GM19239 (cell line): ENCODE measurements at regions not wholly inside any gene's neighbourhood (a gene's known extent, or its start where the extent isn't known, plus 50 kb on each side); places are given as distances from the start of the nearest gene placed in this dataset.
"Not testable (repeated sequence)": the region's sequence is repeated elsewhere in the genome, so short reads cannot be mapped to it uniquely, and the experiment has no call there.

ENCODE experiments used
- DNase-seq: peaks from one replicate; pipeline ENCODE4 v3.0.0; 2011; ENCODE audit warnings: low spot score; ENCODE audit not compliant: insufficient read length
- FAIRE-seq: peaks from 2 replicates; lab custom pipeline; 2011; peaks lifted over from hg19 to GRCh38; lab: Jason Lieb, UNC

- FAIRE-seq, result no peak
Measured at GRCh38 chr3:6736836-6737629, 123.9 kb upstream of the GRM7 start.

GRCh38 chr3:6737630-6738029 is 123.3 kb upstream of the GRM7 start:
- FAIRE-seq, result no peak
- DNase-seq, result no peak

More at GRCh38 chr3:6736836-6737629, 123.9 kb upstream of the GRM7 start:
- no peak for DNase-seq

GRCh38 chr3:6739288-6739687 is 121.6 kb upstream of the GRM7 start:
- no peak for FAIRE-seq
- no peak for DNase-seq

- no peak for DNase-seq
- FAIRE-seq, result no peak
Measured at GRCh38 chr3:6743067-6743720, 117.7 kb upstream of the GRM7 start.

GRCh38 chr3:6746443-6746842 is 114.5 kb upstream of the GRM7 start:
- no peak for DNase-seq
- FAIRE-seq, result no peak

GRCh38 chr3:6747017-6747416 is 113.9 kb upstream of the GRM7 start:
- DNase-seq (no peak), FAIRE-seq (no peak)

GRCh38 chr3:6750782-6751181 is 110.1 kb upstream of the GRM7 start:
- FAIRE-seq (no peak), DNase-seq (no peak)

- FAIRE-seq (no peak), DNase-seq (no peak)
Measured at GRCh38 chr3:6753536-6753935, 107.4 kb upstream of the GRM7 start.

- not testable (repeated sequence) for DNase-seq, FAIRE-seq
Measured at GRCh38 chr3:6769532-6770396, 91.2 kb upstream of the GRM7 start.

- DNase-seq, result no peak
- no peak for FAIRE-seq
Measured at GRCh38 chr3:6770397-6770690, 90.6 kb upstream of the GRM7 start.

- no peak for DNase-seq
- no peak for FAIRE-seq
Measured at GRCh38 chr3:6771171-6771570, 89.7 kb upstream of the GRM7 start.

GRCh38 chr3:6779140-6779539 is 81.8 kb upstream of the GRM7 start:
- FAIRE-seq (no peak), DNase-seq (no peak)

- DNase-seq, result no peak
- FAIRE-seq, result no peak
Measured at GRCh38 chr3:6781092-6781491, 79.8 kb upstream of the GRM7 start.

- DNase-seq, result no peak
- no peak for FAIRE-seq
Measured at GRCh38 chr3:6785726-6786125, 75.2 kb upstream of the GRM7 start.

GRCh38 chr3:6791161-6791560 is 69.8 kb upstream of the GRM7 start:
- FAIRE-seq, result no peak
- DNase-seq, result no peak

- DNase-seq (peak; percentile 16), FAIRE-seq (peak; percentile 76)
Measured at GRCh38 chr3:6799264-6799915, 61.5 kb upstream of the GRM7 start.

- DNase-seq (no peak), FAIRE-seq (no peak)
Measured at GRCh38 chr3:6803619-6804018, 57.3 kb upstream of the GRM7 start.

- DNase-seq, result no peak
Measured at GRCh38 chr3:6805236-6805635, 55.7 kb upstream of the GRM7 start.

GRCh38 chr3:6806991-6807390 is 53.9 kb upstream of the GRM7 start:
- FAIRE-seq, result no peak

More at GRCh38 chr3:6805236-6805635, 55.7 kb upstream of the GRM7 start:
- no peak for FAIRE-seq

GRCh38 chr3:6807967-6808588 is 52.8 kb upstream of the GRM7 start:
- DNase-seq (no peak), FAIRE-seq (no peak)

More at GRCh38 chr3:6806991-6807390, 53.9 kb upstream of the GRM7 start:
- DNase-seq, result no peak
